RPMI7951 (cell line): ENCODE measurements at regions not wholly inside any gene's neighbourhood (a gene's known extent, or its start where the extent isn't known, plus 50 kb on each side); places are given as distances from the start of the nearest gene placed in this dataset.
"Not testable (repeated sequence)": the region's sequence is repeated elsewhere in the genome, so short reads cannot be mapped to it uniquely, and the experiment has no call there.

Source experiments
- DNase-seq: peaks from one replicate; pipeline ENCODE4 v3.0.0-alpha.2; 2012; ENCODE audit warnings: low read depth

DNA sequence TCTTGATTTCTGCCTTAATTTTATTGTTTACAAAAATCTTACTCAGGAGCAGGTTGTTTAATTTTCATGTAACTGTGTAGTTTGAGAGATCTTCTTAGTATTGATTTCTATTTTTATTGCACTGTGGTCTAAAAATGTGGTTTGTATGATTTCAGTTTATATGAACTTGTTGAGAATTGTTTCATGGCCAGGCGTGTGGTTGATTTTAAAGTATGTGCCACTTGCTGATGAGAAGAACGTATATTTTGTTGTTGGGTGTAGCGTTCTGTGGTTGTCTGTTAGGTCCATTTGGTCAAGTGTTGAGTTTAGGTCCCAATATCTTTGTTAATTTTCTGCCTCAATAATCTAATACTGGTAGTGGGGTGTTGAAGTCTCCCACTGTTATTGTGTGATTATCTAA lies 996.8 kb downstream of the PCDH19 start:
- DNase-seq = no peak

DNA sequence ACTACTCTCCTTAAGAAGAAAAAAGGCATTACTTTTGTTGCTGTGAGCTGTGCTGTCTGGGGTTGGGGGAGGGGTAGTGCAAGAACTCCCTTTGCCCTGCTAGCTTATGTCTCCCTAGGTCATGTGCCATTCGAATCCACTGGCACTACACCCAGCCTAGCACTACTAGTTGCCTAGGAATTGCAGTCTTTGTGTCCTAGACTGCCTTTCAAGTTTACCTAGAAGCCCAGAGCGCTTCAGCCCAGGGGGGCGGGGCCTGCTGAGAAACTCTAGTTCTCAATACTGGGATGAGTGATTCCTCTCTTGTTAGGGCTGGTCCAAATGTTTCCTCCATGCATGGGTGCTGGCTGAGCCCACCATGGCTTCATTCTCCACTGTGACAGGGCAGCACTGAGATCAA lies 1011.5 kb downstream of the PCDH19 start:
- DNase-seq = no peak

DNA sequence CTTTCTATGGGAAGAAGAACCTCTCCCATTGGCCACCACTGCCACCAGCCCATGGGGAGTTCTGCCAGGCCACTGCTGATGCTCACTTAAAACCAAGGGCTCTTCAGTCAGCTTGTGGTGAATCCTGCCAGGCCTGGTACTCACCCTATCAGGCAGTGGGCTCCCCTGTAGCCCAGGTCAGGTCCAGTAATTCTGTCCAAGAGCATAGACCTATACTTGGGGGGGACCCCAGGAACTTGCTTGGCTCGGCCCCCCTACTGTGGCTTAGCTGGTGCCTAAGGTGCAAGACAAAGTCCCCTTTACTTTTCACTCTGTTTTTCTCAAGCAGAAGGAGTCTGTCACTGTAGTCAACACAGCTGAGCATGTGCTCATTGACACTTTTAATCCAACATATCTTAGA lies 1012.2 kb downstream of the PCDH19 start:
- DNase-seq = no peak

DNA sequence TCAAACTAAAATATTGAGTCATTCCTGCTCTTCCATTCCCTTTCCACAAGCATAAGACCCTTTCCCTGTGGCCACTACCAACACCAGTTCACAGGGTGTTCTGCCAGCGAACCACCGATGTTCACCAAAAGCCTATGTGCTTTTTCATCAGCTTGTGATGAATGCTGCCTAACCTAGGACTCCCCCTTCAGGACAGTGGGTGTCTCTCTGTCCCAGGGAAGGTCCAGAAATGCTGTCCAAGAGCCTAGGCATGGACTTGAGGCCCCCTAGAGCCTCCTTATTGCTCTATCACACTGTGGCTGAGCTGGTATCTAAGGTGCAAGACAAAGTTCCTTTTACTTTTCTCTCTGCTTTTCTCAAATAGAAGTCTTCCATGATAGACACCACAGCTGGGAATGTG lies 1015.6 kb downstream of the PCDH19 start:
- no peak for DNase-seq

DNA sequence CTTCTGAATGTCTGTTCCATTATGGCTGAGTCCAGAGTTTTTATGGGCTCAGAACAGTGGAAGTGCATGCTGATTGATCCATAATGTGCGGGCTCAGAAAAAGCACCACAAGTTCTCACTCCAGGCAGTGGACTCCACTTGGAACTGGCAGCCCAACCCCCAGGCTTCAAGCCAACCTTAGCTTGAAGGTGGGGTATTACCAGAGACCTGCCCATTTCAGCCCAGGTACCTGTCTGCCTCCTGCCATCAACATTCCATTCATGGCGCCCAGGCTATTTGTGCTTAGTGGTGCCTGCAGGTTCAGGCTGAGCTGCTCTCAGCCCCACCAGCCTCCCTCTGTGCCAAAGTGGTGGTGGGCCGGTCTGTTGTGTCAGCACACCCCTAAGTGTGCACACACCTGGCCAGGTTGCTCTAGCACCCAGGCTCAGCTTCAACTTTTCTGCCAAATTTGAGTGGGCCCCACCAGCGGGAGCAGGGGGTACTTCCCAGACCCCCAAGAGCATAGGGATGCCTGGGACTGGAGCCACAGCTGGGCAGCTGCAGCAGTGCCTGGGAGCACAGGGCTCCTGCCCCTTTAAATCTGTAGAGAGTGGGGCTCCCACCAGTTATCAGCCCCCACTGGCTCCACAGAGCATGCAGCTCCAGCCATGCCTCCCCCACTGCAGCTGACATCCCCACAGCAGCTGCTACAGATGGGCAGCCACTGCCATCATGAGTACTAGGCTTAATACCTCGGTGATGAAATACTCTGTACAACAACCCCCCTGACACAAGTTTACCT lies 1025.3 kb downstream of the PCDH19 start:
- no peak for DNase-seq

DNA sequence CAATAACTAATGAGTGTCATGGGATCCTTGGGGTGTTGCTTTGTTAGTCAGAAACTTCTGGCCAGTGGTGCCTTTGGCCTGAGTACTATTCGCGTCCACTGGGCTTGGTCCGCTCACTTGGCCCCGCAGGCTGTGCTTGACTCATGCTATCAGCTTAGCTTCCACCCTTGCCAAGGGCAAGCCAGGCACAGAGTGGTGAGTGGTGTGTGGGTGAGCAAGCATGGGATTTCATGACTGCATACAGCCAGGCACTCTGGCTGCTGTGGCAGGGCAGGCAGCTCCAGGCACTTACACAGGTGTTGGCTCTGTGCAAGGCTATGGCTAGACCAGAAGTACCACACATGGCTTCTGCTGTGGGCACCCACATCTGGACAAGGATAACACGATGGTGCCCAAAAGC lies 1026.3 kb downstream of the PCDH19 start:
- DNase-seq = no peak

DNA sequence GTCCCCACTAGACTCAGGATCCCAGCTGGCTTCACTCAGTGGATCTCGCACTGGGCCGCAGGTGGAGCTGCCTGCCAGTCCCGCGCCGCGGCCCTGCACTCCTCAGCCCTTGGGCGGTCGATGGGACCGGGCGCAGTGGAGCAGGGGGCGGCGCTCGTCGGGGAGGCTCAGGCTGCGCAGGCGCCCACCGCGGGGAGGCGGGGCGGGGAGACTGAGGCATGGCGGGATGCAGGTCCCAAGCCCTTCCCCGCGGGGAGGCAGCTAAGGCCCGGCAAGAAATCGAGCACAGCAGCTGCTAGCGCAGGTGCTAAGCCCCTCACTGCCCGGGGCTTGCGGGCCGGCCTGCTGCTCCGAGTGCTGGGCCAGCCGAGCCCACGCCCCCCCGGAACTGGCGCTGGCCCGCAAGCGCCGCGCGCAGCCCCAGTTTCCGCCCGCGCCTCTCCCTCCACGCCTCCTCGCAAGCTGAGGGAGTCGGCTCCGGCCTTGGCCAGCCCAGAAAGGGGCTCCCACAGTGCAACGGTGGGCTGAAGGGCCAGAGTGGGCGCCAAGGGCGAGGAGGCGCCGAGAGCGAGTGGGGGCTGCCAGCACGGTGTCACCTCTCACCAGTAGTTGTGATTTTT lies 1038.0 kb downstream of the PCDH19 start:
- DNase-seq = no peak

DNA sequence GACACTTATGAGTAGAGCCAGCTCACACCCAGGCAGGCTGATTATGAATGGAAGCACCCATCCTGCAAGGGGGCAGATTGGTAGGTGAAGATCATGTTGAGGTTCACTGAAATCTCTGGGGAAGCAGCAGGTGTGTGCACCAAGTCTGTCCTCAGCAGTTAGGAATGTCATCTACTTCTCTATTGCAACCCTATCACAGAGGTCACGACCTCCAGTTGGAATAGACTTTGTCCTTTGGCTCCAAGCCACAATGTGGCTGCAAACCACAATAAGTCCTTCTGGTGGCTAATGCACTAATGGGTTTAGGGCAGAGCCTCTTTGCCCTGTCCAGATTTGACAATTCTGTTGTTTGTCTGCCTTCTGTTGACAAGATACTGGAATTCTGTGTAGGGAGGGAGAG lies 1056.7 kb downstream of the PCDH19 start:
- no peak for DNase-seq

DNA sequence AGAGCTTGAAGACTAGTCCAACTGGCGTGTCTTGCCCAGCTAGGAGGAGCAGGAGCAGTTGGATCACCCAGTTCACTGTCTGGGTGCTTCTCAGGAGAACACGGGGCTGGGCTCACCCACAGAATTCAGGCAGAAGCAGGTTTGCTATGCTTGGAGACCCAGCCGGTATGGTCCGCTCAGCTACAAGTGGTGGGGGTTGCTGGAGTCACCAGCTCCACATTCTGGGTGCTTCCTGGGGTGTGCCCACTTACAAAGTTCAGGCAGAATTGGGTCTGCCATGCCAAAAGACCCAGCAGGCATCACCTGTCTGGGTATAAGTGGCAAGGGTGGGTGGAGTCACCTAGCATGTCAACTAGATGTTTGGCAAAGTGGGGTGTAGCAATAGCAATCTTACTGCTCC lies 1061.8 kb downstream of the PCDH19 start:
- DNase-seq = no peak

DNA sequence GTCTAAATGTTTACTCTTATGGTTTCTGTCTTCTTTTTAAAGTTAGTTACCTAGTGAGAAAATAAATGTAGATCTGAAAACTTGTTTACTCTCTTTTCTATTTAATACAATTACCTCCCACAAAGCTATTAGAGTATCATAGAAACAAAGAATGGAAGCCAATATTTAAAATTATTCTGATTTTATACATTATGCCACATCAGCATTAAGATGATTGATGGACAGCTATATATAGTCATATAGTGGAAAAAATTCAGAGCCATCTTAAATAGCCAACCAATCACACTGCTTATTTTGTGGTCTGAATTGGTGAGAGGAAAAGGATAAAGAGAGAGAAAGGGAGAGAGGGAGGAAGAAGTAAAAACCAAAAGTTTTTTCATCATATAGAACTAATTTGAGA lies 1101.8 kb downstream of the PCDH19 start:
- DNase-seq = no peak

DNA sequence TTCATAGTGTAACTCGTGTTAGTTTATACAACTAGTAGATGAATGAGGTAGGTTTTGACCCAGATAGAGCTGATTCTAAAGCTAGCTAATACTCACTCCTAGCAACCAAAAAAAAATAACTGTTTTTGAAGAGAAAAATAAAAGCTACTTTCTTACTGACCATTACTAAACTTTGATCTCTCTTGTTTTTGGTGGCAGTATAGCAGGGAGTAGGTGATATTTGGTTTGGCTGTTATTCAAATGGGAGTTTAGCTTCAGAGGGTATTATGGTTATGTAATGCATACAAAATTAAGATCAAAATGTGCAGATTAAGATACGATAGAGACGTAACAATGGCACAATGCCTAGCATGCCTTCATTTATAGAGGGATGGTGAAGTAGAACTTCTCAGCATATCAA lies 1104.5 kb downstream of the PCDH19 start:
- DNase-seq = no peak

DNA sequence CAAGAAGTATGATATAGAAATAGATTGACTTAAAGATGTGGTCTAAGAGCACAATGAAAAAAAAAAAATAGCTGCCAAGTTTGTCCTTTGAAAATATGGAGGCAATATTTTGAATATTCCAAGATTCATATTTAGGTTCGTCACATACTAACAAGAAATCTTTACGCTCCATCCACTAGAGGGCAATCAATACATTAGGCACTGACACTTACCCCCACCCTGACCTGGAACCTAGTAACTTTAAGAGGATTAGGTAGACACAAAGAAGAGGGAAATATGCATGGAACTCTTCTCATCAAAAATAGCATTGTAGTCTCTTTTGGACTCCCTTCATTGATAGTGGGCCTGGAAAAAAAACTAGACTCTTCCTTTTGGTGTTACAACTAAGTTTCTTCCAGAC lies 1108.1 kb downstream of the PCDH19 start:
- no peak for DNase-seq

DNA sequence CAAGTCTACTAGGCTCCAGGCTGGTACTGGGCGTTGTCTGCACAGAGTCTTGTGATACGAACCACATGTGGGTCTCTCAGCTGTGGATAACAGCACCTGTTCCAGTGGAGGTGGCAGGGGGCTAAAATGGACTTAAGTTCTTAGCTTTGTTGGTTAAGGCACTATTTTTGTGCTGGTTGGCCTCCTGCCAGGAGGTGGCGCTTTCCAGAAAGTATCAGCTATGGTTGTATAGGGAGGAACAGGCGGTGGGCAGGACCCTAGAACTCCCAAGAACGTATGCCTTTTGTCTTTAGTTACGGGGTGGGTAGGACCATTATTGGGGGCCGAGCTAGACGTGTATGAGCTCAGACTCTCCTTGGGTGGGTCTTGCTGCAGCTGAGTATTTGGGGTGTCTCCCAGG lies 1138.4 kb downstream of the PCDH19 start:
- DNase-seq = no peak

DNA sequence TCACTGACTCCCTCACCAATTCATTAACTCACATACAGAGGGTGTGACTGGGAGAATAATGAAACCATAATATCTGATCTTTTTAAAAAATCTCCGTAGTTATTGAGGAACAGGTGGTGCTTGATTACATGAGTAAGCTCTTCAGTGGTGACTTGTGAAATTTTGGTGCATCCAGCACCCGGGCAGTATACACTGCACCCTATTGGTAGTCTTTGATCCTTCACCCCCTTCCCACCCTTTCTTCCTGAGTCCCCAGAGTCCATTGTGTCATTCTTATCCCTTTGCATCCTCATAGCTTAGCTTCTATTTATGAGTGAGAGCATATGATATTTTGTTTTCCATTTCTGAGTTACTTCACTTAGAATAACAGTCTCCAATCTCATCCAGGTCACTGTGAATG lies 1143.8 kb downstream of the PCDH19 start:
- no peak for DNase-seq

DNA sequence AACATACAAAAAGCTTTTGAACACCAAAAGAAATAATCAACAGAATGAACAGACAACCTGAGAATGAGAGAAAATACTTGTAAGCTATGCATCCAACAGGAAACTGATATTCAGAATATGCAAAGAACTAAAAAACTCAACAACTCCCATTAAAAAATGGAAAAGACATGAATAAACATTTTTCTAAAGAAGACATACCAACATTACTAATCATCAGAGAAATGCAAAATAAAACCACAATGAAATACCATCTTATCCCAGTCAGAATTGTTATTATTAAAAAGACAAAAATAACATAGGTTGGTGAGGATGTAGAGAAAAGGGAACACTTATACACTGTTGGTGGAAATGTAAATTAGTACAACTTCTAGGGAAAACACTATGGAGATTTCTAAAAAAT lies 1161.9 kb downstream of the PCDH19 start:
- no peak for DNase-seq

DNA sequence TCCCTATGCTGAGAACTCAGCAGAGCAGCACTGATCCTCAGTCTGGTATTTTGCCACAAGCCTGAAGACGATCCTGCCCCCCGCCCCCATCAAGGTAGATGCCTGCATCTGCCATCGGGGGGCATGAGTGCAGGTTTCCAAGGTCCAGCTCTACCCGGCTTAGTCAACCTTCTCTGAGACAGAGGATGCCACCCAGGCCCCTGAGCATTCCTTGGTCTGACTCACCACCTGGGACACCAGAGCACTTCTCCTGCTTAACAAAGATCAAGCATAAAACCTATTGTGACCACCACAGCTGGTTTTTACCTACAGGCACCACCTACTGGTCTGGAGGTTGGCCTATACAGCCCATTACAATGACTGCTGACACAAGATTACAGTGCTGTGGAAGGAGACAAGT lies 1168.1 kb downstream of the PCDH19 start:
- DNase-seq = no peak

DNA sequence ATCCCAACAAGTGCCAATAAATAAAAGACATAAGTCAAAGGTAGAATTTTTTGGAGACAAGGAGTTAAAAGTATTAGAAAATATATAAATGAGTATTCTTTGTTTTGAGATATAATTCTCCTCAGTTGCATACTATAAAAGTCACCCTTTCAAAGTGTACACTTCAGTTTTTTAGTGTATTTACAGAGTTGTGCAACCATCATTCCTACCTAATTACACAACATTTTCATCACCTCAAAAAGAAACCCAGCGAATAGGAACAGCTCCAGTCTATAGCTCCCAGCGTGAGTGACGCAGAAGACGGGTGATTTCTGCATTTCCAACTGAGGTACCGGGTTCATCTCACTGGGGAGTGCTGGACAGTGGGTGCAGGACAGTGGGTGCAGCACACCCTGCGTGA lies 1175.7 kb downstream of the PCDH19 start:
- DNase-seq = not testable (repeated sequence)

DNA sequence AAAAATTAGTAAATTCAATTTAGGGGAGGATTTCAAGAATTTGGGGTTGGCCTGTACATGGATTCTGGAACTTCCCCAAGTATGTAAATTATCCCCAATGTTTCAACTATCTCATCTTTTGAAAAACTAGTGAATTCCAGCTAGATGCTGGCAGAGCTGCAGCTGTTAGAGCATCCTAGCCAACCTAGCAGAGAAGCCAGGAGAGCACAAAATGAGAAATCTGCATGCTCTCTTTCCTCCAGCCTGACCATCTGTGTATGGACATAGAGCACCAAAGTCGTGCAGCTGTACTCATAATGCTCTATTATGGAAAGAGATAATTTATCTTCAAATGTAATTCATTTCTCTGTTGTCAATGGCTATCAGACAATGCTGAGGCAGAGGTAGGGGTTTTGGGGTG lies 1217.7 kb downstream of the PCDH19 start:
- no peak for DNase-seq

DNA sequence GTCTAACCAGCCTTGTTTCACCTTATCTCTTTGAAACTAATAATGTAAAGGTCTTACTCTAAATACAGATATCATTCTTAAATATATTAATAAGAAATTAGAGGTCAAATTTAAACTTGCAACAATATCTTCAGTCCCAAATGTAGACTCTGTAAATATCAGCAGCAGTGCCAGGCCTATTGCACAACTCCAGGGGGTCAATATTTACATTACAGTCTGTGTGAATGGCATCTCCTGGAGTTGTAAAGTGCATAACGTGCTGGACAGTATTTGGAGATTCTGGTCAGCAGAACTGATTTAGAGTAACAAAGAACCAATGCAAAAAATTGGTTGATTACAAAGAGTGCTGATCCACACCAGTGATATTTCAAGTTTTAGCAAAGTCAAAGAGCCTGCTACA lies 1225.9 kb downstream of the PCDH19 start:
- no peak for DNase-seq

DNA sequence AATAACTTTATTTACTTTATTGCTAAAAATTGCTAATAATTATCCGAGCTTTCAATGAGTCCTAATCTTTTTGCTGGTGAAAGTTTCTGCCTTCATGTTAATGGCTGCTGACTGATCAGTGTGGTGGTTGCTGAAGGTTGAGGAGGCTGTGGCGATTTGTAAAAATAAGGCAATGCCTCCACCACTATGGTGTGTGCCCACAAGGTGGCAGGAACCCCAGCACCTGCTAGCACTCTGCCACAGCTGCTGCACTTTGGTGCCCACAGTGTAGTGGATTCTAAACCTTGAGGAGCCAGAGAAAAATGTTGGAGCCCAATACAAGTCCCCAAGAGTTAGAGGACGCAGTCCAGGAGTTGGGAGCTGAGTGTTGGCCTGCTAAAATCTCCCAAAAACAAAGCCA lies 1237.1 kb downstream of the PCDH19 start:
- DNase-seq = no peak

DNA sequence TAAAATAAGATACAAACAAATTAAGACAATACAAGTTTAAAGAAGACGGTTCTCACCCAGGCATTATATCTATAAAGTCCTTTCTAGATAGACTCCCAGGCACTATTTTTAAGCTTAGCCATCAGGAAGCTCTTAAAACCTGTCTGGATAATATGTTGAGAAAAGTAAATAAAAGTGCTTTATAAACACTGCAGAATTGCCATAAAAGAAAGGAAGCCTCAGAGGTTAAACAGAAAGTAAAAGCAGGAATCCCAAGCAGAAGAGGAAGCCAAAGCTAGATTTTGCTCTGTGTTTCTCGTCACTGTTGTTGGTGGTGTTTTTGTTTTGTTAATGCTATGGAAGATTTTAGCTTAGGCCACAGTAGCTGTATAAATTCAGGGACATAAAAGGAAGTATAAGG lies 1267.3 kb downstream of the PCDH19 start:
- no peak for DNase-seq

DNA sequence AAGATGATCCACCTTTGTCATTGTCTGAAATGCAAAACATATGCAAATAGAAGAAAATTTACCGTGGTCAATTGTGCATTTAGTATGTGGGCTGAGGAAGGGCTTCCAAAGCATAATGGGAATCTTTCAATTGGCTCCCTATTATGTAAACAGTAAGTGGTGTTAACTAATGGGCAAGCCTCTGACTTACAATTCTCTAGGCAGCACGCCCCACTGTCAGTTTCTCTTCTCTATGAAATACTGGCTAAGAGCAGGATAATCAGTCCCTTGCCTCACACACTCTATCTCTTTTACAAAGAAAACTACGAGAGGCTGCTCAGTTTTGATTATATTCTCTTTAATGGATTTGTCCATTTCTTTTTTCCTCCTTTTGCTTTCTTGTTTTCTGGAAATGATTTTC lies 1272.6 kb downstream of the PCDH19 start:
- no peak for DNase-seq

DNA sequence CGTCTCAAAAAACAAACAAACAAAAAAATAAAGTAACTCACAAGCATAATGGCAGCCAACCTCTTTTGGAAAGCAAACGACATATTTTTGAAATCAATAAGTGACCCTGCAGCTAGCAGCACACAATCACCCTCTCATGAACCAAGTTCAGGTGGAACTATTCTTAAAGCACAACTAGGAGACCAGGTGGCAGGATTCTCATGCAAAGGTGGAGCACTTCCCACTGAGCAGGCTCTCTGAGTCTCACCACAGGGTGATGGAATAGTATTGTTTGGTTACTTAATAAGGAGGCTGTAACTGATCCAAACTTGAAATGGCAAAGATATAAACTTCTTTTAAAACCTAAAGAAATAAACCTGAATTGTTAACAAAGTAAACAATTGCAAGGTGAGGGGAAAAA lies 1293.1 kb downstream of the PCDH19 start:
- DNase-seq = no peak
